Keratinocyte (primary cell): ENCODE measurements at regions not wholly inside any gene's neighbourhood (a gene's known extent, or its start where the extent isn't known, plus 50 kb on each side); places are given as distances from the start of the nearest gene placed in this dataset.

Source experiments
- EZH2 ChIP-seq: IDR thresholded peaks from one replicate; pipeline ENCODE4 v1.6.1; 2012; ENCODE audit warnings: inconsistent platforms, mild to moderate bottlenecking, low read length, moderate library complexity
- TF ChIP-seq, protein P1 (sequence below), 3 experiments: IDR thresholded peaks in 1 of 3; conservative IDR thresholded peaks in 1 of 3; optimal IDR thresholded peaks in 1 of 3; 2 replicates in 2 of 3; 3 replicates in 1 of 3; pipeline versions ENCODE3 to v1.5.1; 2011; ENCODE audit warnings: low read length in 3 of 3, mild to moderate bottlenecking in 3 of 3, moderate library complexity in 2 of 3, control low read depth in 1 of 3, inconsistent platforms in 1 of 3; ENCODE audit not compliant: insufficient read depth in 2 of 3; ENCODE audit errors: extremely low read depth in 1 of 3

DNA sequence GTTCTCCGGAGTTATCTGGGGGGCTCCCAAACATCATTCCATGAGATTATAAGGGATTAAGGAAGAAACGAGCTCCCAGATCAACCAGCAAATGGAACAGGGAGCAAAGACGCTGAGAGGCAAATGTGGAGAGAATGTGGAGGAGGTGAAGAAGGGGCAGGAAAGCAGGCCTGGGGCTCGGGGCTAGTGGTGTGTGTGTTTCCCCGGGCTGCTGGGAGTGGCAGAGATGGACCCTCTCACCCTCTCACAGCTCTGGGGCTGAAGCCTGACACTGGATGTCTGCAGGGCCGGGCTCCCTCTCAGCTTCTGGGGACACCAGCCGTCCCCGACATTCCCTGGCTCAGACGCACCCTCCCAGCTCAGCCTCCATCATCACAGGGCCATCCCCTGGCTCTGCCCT, 212.6 kb downstream of the THBS2 start:
- TF ChIP-seq, protein P1, sequence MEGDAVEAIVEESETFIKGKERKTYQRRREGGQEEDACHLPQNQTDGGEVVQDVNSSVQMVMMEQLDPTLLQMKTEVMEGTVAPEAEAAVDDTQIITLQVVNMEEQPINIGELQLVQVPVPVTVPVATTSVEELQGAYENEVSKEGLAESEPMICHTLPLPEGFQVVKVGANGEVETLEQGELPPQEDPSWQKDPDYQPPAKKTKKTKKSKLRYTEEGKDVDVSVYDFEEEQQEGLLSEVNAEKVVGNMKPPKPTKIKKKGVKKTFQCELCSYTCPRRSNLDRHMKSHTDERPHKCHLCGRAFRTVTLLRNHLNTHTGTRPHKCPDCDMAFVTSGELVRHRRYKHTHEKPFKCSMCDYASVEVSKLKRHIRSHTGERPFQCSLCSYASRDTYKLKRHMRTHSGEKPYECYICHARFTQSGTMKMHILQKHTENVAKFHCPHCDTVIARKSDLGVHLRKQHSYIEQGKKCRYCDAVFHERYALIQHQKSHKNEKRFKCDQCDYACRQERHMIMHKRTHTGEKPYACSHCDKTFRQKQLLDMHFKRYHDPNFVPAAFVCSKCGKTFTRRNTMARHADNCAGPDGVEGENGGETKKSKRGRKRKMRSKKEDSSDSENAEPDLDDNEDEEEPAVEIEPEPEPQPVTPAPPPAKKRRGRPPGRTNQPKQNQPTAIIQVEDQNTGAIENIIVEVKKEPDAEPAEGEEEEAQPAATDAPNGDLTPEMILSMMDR (optimal IDR thresholded peaks at IDR 0.05 in 1 of 3, IDR thresholded peaks at IDR 0.05 in 1 of 3, conservative IDR thresholded peaks at IDR 0.05 in 1 of 3; ENCODE audit: extremely low read depth in 1 of 3, insufficient read depth in 2 of 3, low read length in 3 of 3) = no peak
- no peak for TF ChIP-seq EZH2
